SW 1271 (cell line): ENCODE measurements at regions not wholly inside any gene's neighbourhood (a gene's known extent, or its start where the extent isn't known, plus 50 kb on each side); places are given as distances from the start of the nearest gene placed in this dataset.

Experiments used
- DNase-seq, 2 experiments: peaks; one replicate each; lab custom pipeline; 2025; lab: John Stamatoyannopoulos, UW

DNA sequence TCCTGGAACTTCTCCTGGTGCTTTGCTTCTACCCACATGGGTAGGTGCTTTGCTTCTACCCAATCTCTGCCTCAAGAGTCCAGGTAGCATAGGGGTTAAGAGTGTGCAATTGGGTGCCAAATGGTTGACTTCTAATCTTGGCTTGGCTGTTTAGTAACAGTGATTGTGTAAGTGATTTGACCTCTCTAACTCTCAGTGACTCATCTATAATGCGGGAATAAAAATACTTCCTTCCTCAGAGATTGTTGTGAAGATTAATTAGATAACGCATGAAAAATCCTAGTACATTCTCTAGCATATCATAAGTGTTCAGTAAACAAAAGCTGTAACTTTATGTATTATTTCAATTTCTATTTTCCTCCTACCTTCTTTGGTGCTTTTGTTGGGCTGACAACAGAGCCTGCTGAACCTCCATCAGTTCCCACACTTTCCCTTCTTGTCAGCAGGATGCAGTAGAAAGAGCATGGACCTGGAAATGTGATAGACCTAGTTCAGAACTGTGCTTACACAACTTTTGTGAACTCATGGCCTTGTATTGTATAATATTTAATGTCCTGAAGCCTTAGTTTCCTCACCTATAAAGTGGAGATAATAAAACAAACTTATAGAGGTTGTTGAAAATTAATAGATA lies 72.9 kb upstream of the SMIM36 start:
- no peak for DNase-seq

DNA sequence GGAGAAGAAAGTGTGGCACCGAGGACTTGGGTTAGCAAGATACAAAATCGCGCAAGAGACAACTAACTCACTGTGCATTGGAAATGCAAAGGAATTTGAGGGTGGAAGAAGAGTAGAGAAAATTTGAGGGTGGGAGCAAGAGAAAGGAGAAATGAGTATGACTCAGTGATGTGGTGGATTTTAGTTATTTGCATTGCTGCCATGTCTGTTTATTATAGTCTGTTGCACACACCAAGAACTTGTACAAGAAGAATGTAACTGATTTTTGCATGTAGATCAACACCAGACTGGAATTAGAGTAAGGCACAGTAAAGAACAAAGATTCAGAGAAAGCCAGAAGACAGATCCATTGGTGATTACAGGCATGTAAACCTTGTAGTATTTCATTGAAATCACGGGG lies 71.6 kb upstream of the SMIM36 start:
- DNase-seq = no peak

DNA sequence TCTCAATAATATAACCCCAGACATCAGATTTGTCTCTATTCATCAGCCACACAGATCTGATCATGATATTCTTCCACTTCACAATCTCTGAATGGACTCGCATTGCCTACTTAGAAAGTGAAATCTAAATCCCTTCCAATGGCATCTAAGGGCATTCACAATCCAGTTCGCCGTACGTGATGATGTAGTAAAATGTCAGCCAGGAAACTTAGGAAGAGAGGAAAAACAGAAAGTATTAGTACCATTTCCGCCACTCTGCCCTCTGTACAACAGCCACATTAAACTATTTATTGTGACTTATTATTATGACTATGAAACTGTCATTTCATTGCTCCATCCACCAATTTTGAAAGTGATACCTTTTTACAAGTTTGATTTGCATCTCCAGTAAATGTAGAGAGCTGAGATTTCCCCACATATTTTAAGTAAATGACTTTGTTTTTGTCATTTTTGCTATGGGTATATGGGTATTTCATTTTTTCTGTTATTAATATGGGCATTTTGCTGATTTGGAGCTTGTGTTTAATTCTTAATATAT lies 69.4 kb upstream of the SMIM36 start:
- no peak for DNase-seq

DNA sequence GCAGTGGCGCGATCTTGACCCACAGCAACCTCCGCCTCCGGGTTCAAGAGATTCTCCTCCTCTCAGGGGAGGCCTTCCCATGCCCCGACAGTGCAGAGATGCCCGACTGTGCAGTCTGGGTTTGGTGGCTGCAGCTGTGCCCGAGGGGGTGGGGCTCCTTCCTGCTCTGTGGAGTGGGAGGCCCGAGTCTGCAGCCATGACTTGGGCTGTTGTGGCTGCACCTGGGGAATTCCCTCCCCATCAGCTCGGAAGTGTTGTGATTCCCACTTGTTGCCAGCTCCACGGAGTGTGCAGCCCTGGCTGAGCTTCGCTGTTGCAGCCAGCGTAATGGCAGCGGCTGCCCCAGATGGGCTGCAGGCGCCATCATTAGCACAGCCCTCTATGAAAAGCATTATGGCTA lies 66.4 kb upstream of the SMIM36 start:
- no peak for DNase-seq

DNA sequence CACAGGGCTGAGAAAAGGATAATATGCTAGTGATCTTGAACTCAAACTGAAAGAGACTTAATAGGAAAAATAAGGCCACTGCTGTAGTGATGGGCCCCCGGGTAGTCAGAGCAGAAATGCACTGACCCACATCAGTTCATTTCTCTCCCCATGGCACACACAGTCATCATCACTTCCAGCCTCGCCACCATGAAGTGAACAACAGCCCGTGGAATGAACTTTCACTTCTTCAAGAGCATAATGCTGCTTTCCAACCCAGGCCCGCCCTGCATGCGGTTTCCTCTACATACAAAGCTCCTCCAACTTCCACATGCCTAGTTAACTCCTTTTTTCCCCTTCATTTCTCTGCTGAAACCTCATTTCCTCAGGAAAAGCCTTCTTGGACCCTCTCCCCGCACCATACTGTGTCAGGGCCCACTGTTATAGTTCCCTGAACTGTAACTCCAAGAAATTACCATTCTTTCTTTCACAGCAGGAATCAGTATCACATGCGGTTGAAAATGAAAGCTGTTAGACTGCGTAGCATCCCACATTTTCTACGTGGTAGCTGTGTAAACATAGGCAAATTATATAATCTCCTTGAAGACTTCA lies 65.8 kb upstream of the SMIM36 start:
- no peak for DNase-seq

DNA sequence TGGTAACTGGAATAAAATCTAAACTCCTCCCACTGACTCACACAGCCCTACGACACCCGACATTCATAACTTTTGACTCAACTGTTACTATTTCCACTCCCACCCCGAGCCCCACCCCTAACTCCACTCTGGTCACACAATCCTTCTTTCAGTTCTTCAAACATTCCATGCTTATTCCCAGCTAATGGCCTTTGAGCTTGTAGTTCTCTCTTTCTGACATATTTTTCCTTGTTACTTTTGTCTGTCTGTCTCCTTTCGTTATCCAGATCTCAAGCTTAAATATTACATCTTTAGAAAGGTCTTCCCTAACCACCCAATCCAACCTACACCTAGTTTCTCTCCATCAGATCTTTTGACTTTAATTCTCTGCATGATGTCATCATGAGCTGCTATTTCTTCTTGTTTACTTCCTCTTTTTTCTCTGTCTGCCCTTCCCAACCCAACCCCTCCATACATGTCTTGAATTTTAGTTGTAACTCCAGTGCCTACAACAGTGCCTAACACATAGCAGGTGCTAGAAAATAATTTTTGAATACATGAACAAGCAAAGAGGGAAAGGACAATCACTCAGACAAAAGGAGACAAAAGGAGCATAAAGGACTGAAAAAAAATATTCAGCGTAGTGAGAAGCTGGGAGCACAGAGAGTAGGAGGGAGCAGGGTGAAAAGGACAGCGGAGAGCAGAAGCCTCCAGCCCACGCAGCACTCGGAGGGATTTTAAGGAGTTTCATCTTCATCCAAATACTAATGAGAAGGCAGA lies 65.2 kb upstream of the SMIM36 start:
- no peak for DNase-seq

DNA sequence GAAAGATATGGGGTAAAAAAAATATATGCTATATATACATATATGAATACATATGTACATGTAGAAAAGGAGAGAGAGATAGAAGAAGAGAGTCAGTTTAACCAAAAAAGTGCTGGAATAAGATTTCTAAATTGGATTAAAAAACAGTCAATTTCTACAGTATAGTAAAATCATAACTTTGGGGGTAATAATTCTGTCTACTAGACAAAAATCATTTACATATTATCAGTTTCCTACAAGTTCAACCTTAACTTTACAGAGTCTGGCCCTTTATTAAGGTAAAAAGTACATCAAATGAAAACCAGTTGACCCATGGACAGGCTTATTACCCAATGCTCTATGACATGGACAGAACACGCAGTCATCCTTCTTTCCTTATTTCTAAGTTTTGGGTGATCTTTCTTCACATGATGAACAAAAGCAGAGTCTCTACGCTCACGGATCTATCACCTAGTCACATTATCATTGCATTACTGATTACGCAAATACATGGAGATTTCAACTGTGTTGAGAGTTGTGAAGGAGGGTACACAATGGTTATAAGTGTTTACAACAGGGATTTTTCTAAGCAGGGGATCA lies 63.9 kb upstream of the SMIM36 start:
- DNase-seq = no peak

DNA sequence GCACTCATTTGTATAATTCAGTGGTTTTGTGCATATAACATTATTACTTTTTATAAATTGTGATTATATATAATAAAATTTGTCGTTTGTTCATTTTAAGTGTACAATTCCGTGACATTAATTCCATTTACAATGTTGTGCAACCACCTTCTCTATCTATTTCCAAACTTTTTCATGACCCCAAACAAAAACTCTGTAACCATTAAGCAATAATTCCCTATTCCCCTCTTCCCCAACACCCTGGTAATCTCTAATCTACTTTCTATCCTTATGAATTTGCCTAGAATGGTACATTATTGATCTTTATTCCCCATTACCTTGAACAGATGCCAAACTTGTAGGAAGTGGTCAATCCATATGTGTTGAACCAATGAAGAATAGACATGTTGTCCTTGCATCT lies 61.3 kb upstream of the SMIM36 start:
- no peak for DNase-seq

DNA sequence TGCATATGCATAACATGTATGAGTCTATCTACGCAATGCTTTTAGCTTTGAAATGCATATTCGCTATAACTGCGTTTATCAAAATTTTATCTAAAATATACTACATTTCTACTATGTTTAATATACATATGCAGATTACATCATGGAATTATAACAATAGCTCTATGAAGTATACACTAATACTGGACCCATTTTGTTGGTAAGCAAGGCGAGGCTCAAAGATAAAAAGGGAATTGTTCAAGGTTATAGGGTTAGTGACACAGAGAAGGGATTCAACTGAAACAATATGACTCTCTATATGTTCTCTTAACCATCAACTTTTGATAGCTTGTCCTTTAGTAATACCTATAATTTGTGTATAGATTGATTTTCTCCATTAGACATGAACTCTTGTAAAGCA lies 60.9 kb upstream of the SMIM36 start:
- DNase-seq = no peak

DNA sequence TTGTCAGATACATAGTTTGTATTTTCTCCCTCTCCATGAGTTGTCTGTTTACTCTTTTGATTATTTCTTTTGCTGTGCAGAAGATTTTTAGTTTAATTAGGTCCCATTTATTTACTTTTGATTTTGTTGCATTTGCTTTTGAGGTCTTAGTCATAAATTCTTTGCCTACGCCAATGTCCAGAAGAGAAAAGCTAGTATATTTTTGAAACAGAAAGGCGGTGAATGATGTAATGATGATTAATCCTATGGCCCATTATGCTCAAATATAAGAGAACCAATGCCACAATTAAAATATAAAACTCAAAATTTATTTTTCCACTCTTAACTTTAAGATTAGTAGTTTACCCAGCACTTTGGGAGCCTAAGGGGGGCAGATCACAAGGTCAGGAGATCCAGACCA lies 59.8 kb upstream of the SMIM36 start:
- no peak for DNase-seq

DNA sequence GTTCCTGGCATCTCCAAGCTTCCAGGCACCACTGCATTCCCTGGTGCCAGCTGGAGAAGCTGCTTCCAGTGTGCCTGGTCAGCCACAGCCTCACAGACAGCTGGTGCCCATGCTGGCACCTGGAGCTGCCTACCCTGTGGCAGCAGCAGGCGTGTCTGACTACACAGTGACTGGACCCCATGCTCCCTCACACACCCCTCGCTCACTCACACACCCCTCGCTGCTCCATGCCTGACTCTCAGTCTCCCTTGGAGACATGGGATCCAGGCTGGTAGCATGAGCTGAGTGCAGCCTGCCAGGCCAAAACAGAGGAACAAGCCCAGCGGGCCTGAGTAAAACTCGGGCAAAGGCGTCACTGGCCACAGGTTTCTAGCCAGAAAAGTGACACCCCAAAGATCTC lies 59.1 kb upstream of the SMIM36 start:
- no peak for DNase-seq

DNA sequence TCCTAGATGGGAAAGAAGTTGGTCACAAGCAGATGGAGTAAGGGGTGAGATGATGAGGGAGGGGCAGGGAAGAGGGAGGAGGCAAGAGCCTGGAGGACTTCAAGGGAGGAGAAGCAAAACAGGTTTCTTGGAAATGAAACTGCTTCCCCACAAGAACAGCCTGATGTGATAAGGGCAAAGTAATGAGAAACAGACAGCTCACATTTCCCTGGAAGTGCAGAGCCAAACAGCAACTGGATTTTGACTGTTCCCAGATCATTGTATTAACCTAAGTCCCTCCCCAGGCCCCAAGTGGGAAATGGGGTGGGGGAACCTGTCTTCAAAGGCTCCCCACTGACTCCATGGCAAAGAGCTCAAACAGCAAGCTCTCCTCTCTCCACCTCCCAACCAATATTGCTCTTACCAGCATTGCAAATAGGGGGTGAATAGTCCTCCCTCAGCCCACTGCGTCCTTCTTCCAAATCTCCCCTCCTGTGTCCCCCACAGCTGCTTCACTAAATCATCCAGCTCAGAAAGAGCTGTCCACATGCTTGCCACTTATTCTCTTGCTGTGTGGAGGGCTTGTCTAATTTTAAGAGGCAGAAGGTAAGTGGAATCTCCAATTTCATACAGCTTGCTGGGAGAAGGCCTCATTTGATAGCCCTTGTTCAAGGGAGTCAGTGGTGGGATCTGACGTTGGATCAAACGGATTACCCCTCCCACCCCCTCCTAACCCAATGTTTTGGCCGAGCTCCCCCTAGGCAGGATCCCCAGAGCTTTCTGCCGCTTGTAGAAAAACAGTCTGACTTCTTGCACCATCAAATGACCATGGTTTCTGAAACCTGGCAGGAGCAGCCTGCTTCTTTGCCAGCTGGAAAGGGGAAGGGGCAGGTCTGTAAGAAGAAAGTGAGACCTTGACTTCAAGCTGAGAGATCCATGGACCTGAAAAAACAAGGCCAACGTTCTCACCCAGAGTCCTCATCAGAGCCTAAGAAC lies 56.3 kb upstream of the SMIM36 start:
- DNase-seq = no peak

DNA sequence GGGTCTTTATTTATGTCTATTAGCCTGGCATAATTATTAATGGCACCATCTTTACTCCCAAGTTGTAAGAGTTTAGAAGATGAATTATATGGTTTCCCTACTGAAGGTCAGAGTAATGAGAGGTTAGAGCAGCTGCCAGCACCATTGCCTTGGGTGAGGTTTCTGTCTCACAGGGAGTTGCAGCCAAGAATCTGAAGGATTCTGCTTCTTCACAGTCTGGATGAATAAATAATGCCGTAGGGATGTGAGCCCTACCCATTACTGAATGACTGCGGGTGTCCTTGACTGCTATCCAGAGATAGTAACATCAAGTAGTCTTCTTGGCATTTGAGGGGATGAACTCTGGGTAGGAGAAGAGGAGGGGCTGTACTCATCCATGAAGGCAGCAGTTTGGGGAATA lies 52.8 kb upstream of the SMIM36 start:
- no peak for DNase-seq

DNA sequence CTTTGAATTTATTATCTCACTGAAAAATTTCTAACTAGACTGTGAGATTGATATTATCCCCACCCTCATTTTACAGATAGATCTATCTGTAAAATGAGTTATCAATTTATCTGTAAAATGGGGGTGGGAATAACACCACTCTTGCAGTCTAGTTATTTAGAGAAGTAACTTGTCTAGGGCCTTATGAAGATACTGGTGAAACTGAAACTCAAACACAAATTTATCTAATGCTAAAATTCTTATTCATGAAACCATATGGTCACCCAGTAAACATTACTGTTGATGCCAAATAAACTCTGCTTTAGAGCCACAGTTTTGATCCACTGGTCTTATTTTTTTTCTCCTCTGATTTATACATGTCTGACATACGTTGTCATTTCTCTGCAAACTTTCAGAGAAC lies 52.1 kb upstream of the SMIM36 start:
- no peak for DNase-seq

DNA sequence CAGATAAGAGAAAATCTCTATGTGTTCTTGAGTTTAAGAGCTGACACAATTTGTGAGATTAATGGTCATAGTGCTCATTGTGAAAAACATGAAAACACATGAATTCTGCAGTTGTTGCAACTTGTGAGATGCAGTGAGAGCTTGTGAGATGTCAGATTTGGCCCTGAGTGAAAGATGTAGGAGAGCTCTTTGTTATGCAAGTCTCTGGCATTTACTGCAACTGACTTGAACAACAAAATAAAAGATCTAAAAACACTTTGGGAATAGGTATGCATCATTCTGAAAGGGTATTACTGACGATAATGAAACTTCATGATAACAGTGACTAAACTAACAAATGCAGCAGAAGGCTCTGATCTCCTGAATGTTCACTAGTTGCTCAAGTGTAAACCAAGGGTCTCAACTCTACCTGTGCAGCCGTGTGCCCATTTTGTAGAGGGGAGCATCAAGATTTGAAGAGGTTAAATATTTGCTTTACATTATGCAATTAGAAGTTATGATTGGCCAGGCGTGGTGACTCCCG lies 50.8 kb upstream of the SMIM36 start:
- no peak for DNase-seq

DNA sequence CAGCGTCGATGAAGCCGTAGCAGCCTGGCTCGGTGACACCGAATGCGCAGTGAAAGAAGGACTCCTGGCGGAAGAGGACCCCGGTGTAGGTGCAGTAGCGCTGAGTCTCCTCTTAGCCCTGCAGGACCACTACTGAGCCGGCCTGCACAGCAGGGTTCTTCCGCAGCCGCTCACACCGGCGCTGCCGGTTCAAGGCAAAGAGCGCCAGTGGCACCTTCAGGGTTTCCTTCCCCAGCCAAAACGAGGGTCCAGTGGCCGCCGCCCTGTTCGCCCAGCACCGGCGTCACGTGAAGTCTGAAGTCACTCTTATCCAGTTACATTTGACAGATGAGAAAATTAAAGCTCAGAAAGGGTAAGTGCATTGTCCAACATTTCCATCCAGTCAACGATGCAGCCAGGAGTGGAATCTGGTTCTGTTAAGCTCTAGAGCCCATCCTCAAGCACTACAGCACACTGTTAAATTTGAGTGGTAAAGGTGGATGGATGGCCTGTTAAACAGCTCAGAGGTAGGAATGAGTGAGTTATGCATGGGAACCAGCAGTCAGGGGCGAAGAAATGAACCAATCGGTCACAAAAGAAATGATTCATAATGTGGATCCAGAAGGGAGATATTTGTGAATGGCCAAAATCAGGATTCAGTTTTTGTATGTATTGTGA lies 50.2 kb upstream of the SMIM36 start:
- DNase-seq = no peak
